H1 (cell line): ENCODE measurements at regions not wholly inside any gene's neighbourhood (a gene's known extent, or its start where the extent isn't known, plus 50 kb on each side); places are given as distances from the start of the nearest gene placed in this dataset.

Experiments
- CBX5 ChIP-seq: fragments of 300-800, 300-1000 bp; sonication (generic); IDR thresholded peaks from 2 replicates; pipeline ENCODE4 v1.7.1; 2016; ENCODE audit warnings: antibody characterized with exemption, low read length, low read depth
- CHD2 ChIP-seq: IDR thresholded peaks from 2 replicates; pipeline ENCODE4 v1.6.1; 2012; ENCODE audit warnings: low read length, improper control_type of control experiment
- CREB1 ChIP-seq: IDR thresholded peaks from 2 replicates; pipeline ENCODE4 v1.6.1; 2012; ENCODE audit warnings: inconsistent platforms
- GABPA ChIP-seq: IDR thresholded peaks from 2 replicates; pipeline ENCODE4 v1.6.1; 2011; ENCODE audit warnings: mild to moderate bottlenecking, low read length, moderate library complexity, borderline replicate concordance; ENCODE audit not compliant: insufficient read depth
- TF ChIP-seq, protein P1 (sequence below): fragments of 300-600 bp; sonication (generic); IDR thresholded peaks from 2 replicates; pipeline ENCODE4 v1.7.1; 2012; ENCODE audit warnings: low read length, moderate library complexity, mild to moderate bottlenecking, inconsistent platforms; ENCODE audit not compliant: insufficient replicate concordance

DNA sequence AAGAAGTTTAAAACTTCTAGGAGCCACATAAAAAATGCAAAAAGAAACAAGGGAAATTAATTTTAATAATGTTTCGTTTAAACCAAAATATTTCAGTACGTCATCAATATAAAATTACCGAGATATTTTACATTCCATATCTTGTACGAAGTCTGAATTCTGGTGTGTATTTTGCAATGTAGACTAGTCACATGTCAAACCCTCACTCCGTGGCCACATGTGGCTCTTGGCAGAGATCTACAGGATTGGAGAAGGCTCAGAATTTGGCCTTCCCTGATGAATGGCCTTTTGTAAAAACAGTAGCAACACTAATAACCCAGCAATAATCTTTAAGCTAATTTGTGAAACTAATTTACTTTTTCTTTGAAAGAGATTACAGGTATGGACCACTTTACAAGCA, 217.1 kb downstream of the PRL start (continued):
- TF ChIP-seq, protein P1, sequence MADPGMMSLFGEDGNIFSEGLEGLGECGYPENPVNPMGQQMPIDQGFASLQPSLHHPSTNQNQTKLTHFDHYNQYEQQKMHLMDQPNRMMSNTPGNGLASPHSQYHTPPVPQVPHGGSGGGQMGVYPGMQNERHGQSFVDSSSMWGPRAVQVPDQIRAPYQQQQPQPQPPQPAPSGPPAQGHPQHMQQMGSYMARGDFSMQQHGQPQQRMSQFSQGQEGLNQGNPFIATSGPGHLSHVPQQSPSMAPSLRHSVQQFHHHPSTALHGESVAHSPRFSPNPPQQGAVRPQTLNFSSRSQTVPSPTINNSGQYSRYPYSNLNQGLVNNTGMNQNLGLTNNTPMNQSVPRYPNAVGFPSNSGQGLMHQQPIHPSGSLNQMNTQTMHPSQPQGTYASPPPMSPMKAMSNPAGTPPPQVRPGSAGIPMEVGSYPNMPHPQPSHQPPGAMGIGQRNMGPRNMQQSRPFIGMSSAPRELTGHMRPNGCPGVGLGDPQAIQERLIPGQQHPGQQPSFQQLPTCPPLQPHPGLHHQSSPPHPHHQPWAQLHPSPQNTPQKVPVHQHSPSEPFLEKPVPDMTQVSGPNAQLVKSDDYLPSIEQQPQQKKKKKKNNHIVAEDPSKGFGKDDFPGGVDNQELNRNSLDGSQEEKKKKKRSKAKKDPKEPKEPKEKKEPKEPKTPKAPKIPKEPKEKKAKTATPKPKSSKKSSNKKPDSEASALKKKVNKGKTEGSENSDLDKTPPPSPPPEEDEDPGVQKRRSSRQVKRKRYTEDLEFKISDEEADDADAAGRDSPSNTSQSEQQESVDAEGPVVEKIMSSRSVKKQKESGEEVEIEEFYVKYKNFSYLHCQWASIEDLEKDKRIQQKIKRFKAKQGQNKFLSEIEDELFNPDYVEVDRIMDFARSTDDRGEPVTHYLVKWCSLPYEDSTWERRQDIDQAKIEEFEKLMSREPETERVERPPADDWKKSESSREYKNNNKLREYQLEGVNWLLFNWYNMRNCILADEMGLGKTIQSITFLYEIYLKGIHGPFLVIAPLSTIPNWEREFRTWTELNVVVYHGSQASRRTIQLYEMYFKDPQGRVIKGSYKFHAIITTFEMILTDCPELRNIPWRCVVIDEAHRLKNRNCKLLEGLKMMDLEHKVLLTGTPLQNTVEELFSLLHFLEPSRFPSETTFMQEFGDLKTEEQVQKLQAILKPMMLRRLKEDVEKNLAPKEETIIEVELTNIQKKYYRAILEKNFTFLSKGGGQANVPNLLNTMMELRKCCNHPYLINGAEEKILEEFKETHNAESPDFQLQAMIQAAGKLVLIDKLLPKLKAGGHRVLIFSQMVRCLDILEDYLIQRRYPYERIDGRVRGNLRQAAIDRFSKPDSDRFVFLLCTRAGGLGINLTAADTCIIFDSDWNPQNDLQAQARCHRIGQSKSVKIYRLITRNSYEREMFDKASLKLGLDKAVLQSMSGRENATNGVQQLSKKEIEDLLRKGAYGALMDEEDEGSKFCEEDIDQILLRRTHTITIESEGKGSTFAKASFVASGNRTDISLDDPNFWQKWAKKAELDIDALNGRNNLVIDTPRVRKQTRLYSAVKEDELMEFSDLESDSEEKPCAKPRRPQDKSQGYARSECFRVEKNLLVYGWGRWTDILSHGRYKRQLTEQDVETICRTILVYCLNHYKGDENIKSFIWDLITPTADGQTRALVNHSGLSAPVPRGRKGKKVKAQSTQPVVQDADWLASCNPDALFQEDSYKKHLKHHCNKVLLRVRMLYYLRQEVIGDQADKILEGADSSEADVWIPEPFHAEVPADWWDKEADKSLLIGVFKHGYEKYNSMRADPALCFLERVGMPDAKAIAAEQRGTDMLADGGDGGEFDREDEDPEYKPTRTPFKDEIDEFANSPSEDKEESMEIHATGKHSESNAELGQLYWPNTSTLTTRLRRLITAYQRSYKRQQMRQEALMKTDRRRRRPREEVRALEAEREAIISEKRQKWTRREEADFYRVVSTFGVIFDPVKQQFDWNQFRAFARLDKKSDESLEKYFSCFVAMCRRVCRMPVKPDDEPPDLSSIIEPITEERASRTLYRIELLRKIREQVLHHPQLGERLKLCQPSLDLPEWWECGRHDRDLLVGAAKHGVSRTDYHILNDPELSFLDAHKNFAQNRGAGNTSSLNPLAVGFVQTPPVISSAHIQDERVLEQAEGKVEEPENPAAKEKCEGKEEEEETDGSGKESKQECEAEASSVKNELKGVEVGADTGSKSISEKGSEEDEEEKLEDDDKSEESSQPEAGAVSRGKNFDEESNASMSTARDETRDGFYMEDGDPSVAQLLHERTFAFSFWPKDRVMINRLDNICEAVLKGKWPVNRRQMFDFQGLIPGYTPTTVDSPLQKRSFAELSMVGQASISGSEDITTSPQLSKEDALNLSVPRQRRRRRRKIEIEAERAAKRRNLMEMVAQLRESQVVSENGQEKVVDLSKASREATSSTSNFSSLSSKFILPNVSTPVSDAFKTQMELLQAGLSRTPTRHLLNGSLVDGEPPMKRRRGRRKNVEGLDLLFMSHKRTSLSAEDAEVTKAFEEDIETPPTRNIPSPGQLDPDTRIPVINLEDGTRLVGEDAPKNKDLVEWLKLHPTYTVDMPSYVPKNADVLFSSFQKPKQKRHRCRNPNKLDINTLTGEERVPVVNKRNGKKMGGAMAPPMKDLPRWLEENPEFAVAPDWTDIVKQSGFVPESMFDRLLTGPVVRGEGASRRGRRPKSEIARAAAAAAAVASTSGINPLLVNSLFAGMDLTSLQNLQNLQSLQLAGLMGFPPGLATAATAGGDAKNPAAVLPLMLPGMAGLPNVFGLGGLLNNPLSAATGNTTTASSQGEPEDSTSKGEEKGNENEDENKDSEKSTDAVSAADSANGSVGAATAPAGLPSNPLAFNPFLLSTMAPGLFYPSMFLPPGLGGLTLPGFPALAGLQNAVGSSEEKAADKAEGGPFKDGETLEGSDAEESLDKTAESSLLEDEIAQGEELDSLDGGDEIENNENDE = no peak
- TF ChIP-seq CBX5 = no peak
- TF ChIP-seq CHD2 = no peak
- TF ChIP-seq GABPA = no peak
- no peak for TF ChIP-seq CREB1
